B cell (primary cell): ENCODE measurements at regions not wholly inside any gene's neighbourhood (a gene's known extent, or its start where the extent isn't known, plus 50 kb on each side); places are given as distances from the start of the nearest gene placed in this dataset.

Experiments used
- ATAC-seq: fragments of 200-7000 bp; cut with Tn5 transposase; one replicate; pipeline ENCODE4 v1.10.0; 2021; ENCODE audit warnings: low read depth, mild to moderate bottlenecking, moderate number of reproducible peaks, moderate library complexity
- CTCF ChIA-PET: fragments of 350-600 bp; sonication (Branson Sonifier 250); formaldehyde crosslinking; loops from one replicate; lab custom pipeline; 2021; ENCODE audit warnings: antibody characterized with exemption, inconsistent platforms; lab: Charles Lee
- POLR2A ChIA-PET: fragments of 350-600 bp; sonication (Branson Sonifier 250); formaldehyde crosslinking; loops from one replicate; lab custom pipeline; 2021; ENCODE audit warnings: antibody characterized with exemption; lab: Charles Lee
- DNase-seq: peaks from one replicate; pipeline ENCODE4 v3.0.0; 2013
- H2AFZ ChIP-seq: 2 replicates; pipeline ENCODE4 v1.6.1; 2012; ENCODE audit warnings: mild to moderate bottlenecking, low read depth, low read length; ENCODE audit not compliant: insufficient read depth, poor library complexity, severe bottlenecking
- H3K27ac ChIP-seq, 2 donors: 1 replicate in 1 of 2; 2 replicates in 1 of 2; pipeline ENCODE4 v1.5.1; 2012 to 2013; ENCODE audit warnings: low read length in 2 of 2, mild to moderate bottlenecking in 2 of 2, moderate library complexity in 1 of 2
- H3K27me3 ChIP-seq, 4 experiments: fragments of 200-600 bp in 1 of 4; sonication (generic) in 1 of 4; replicated peaks in 1 of 4; 1 replicate in 2 of 4; 2 replicates in 2 of 4; pipeline versions ENCODE4 v1.6.1 to v1.7.0; 2013 to 2016; ENCODE audit warnings: low read length in 3 of 4, mild to moderate bottlenecking in 2 of 4, mixed read lengths in 1 of 4, moderate library complexity in 1 of 4; ENCODE audit not compliant: insufficient read depth in 4 of 4, control insufficient read depth in 3 of 4; ENCODE audit errors: control extremely low read depth in 1 of 4
- H3K36me3 ChIP-seq, 2 experiments: replicated peaks in 1 of 2; 1 replicate in 1 of 2; 2 replicates in 1 of 2; pipeline versions ENCODE4 v1.6.1 to v1.7.1; 2013; ENCODE audit warnings: low read length in 1 of 2; ENCODE audit not compliant: insufficient read depth in 2 of 2, control insufficient read depth in 1 of 2; ENCODE audit errors: control extremely low read depth in 1 of 2, extremely low read depth in 1 of 2
- H3K4me1 ChIP-seq, 2 donors: fragments of 200-600 bp in 1 of 2; sonication (generic) in 1 of 2; 1 replicate in 1 of 2; 2 replicates in 1 of 2; pipeline versions ENCODE4 v1.5.1 to v1.6.1; 2013 to 2017; ENCODE audit warnings: low read length in 2 of 2; ENCODE audit not compliant: control insufficient read depth in 2 of 2, insufficient read depth in 2 of 2
- H3K4me2 ChIP-seq: replicated peaks from 2 replicates; pipeline ENCODE3; 2012; ENCODE audit warnings: mild to moderate bottlenecking, low read depth, low read length; ENCODE audit not compliant: poor library complexity, severe bottlenecking
- H3K4me3 ChIP-seq, 5 experiments: fragments of 200-600 bp in 1 of 5; sonication (generic) in 1 of 5; 1 replicate in 3 of 5; 2 replicates in 2 of 5; pipeline versions ENCODE4 v1.5.1 to v1.7.0; 2011 to 2016; ENCODE audit warnings: low read length in 4 of 5, mild to moderate bottlenecking in 4 of 5, low read depth in 2 of 5, control low read depth in 1 of 5, moderate library complexity in 1 of 5; ENCODE audit not compliant: insufficient read depth in 1 of 5; ENCODE audit errors: control extremely low read depth in 1 of 5, extremely low read depth in 1 of 5
- H3K79me2 ChIP-seq: fragments of 200-600 bp; sonication (generic); one replicate; pipeline ENCODE4 v1.6.0; 2016; ENCODE audit warnings: low read length; ENCODE audit not compliant: control insufficient read depth, insufficient read depth
- H3K9ac ChIP-seq: fragments of 200-600 bp; sonication (generic); 2 replicates; pipeline ENCODE4 v1.6.1; 2017; ENCODE audit warnings: mild to moderate bottlenecking, low read length, moderate library complexity
- H3K9me3 ChIP-seq, 3 donors: one replicate each; pipeline versions ENCODE4 v1.6.1 to v1.7.1; 2013; ENCODE audit warnings: low read length in 2 of 3; ENCODE audit not compliant: control insufficient read depth in 2 of 3, insufficient read depth in 1 of 3; ENCODE audit errors: control extremely low read depth in 1 of 3
- H4K20me1 ChIP-seq: 2 replicates; pipeline ENCODE4 v1.6.0; 2012; ENCODE audit warnings: mild to moderate bottlenecking, low read length; ENCODE audit not compliant: insufficient read depth, control insufficient read depth, poor library complexity, severe bottlenecking
- H3K27ac Mint-ChIP-seq: one replicate; pipeline ENCODE4 v1.8.0; 2021; ENCODE audit warnings: mixed read lengths
- H3K27me3 Mint-ChIP-seq: one replicate; pipeline ENCODE4 v1.8.0; 2021; ENCODE audit warnings: mixed read lengths
- H3K4me1 Mint-ChIP-seq: one replicate; pipeline ENCODE4 v1.8.0; 2021; ENCODE audit warnings: mixed read lengths
- H3K4me3 Mint-ChIP-seq: one replicate; pipeline ENCODE4 v1.8.0; 2021; ENCODE audit warnings: mixed read lengths
- H3K9me3 Mint-ChIP-seq: one replicate; pipeline ENCODE4 v1.8.0; 2022; ENCODE audit warnings: mixed read lengths; ENCODE audit not compliant: insufficient read depth
- EZH2 ChIP-seq: IDR thresholded peaks from 2 replicates; pipeline ENCODE4 v1.6.1; 2012; ENCODE audit warnings: borderline replicate concordance, low read depth, mild to moderate bottlenecking, moderate library complexity, low read length; ENCODE audit not compliant: insufficient read depth, poor library complexity, severe bottlenecking
- WGBS: methylation state at CpG from one replicate; pipeline ENCODE4 v1.1.5; 2013; ENCODE audit warnings: missing lambda C conversion rate; ENCODE audit not compliant: insufficient coverage; 5-methylcytosine and 5-hydroxymethylcytosine counted together
- intact Hi-C: fragments of 100-400 bp; cut with micrococcal nuclease; formaldehyde crosslinking; loops from one replicate; pipeline ENCODE4 v1.10.0; 2022
- TF ChIP-seq, protein P1 (sequence below): fragments of 200-600 bp; IDR thresholded peaks from one replicate; pipeline ENCODE4 v1.8.0; 2022; ENCODE audit warnings: antibody characterized with exemption, mild to moderate bottlenecking

DNA sequence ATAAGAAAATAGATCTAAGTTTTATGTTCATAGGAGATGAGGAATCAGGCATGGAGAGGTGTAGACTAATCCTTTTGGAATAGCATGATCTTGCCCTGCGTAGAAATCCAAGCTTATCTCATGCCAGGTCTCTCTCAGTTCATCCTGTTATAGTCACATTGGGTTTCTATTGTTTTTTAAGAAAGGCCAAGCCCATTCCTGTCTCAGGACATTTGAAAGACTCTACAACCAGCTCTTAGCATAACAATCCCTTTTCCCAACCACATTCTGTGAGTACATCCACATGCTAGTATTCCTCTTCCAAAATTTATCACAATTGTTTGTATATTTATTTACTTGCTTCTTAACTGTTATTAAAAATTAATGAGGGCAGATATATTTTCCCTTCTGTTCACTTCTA, 130.3 kb downstream of the MMUT start:
- H3K27me3 ChIP-seq: no peaks in the 10 kb centered on the region
- Mint-ChIP-seq H3K27me3 (no peaks in the 10 kb centered on the region), H3K9me3 (no peaks in the 10 kb centered on the region), H3K4me3 (no peak overlapping the region), H3K27ac (no peak overlapping the region), H3K4me1 (no peaks in the 10 kb centered on the region)
- H3K4me1 ChIP-seq: no peaks in the 10 kb centered on the region
- H3K9me3 ChIP-seq: no peaks in the 10 kb centered on the region
- H3K4me2 ChIP-seq: no peak overlapping the region
- TF ChIP-seq EZH2: no peak
- TF ChIP-seq, protein P1, sequence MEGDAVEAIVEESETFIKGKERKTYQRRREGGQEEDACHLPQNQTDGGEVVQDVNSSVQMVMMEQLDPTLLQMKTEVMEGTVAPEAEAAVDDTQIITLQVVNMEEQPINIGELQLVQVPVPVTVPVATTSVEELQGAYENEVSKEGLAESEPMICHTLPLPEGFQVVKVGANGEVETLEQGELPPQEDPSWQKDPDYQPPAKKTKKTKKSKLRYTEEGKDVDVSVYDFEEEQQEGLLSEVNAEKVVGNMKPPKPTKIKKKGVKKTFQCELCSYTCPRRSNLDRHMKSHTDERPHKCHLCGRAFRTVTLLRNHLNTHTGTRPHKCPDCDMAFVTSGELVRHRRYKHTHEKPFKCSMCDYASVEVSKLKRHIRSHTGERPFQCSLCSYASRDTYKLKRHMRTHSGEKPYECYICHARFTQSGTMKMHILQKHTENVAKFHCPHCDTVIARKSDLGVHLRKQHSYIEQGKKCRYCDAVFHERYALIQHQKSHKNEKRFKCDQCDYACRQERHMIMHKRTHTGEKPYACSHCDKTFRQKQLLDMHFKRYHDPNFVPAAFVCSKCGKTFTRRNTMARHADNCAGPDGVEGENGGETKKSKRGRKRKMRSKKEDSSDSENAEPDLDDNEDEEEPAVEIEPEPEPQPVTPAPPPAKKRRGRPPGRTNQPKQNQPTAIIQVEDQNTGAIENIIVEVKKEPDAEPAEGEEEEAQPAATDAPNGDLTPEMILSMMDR: no peak
- CTCF ChIA-PET: no interaction called here
- H3K36me3 ChIP-seq: no peaks in the 10 kb centered on the region
- H3K27ac ChIP-seq: no peak overlapping the region
- no peak overlapping the region for H3K4me3 ChIP-seq
- no peak overlapping the region for H3K9ac ChIP-seq
- no peak overlapping the region for H2AFZ ChIP-seq
- POLR2A ChIA-PET: no interaction called here
- no peaks in the 10 kb centered on the region for H3K79me2 ChIP-seq
- no peak for ATAC-seq
- WGBS: no CpG with 5 or more reads among the region's 1 CpG
- H4K20me1 ChIP-seq: no peaks in the 10 kb centered on the region
- intact Hi-C loops: no loop called here
- no peak for DNase-seq

DNA sequence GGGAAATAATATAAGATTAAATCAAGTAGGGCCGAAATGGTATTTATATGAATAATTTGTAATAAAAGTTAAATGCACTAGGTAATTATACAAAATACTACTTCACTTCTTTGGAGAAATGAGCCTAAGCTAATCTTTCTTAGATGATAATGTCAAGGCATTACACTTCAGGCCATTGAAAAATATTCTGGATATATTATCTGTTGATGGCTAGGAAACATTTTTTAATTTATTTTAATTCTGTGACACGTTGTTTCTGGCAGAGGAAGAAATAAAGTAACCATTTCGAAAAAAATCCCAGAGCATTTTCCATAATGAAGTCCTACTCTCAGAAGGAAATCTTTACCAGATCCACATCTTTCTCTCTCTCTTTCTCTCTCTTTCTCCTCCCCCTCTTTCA, 133.9 kb downstream of the MMUT start:
- CTCF ChIA-PET: no interaction called here

More for the DNA sequence above, 133.9 kb downstream of the MMUT start:
- H3K27me3 Mint-ChIP-seq: no peaks in the 10 kb centered on the region
- no peaks in the 10 kb centered on the region for H3K4me1 ChIP-seq
- H3K4me1 Mint-ChIP-seq: no peaks in the 10 kb centered on the region
- H3K79me2 ChIP-seq: no peaks in the 10 kb centered on the region
- TF ChIP-seq, protein P1: no peak
- no peak for TF ChIP-seq EZH2
- WGBS: 100% methylated on average over 1 of the region's 3 CpGs
- no peak overlapping the region for H3K4me3 ChIP-seq
- no peak overlapping the region for H3K4me2 ChIP-seq
- POLR2A ChIA-PET: no interaction called here
- no peaks in the 10 kb centered on the region for H3K27me3 ChIP-seq
- H3K9ac ChIP-seq: no peak overlapping the region
- no peak overlapping the region for H2AFZ ChIP-seq
- intact Hi-C loops: no loop called here
- ATAC-seq: no peak
- no peak overlapping the region for H3K27ac Mint-ChIP-seq
- H3K27ac ChIP-seq: no peak overlapping the region
- H4K20me1 ChIP-seq: no peaks in the 10 kb centered on the region
- no peaks in the 10 kb centered on the region for H3K9me3 ChIP-seq
- no peaks in the 10 kb centered on the region for H3K9me3 Mint-ChIP-seq
- no peak for DNase-seq
- no peaks in the 10 kb centered on the region for H3K36me3 ChIP-seq
- H3K4me3 Mint-ChIP-seq: no peak overlapping the region
